Glutamatergic neuron (in vitro differentiated cells): ENCODE measurements at regions not wholly inside any gene's neighbourhood (a gene's known extent, or its start where the extent isn't known, plus 50 kb on each side); places are given as distances from the start of the nearest gene placed in this dataset.

Source experiments
- DNase-seq: peaks from one replicate; pipeline ENCODE4 v3.0.0; 2022
- H3K27ac Mint-ChIP-seq: one replicate; pipeline ENCODE4 v1.8.0; 2020; ENCODE audit warnings: mild to moderate bottlenecking, mixed read lengths, inconsistent platforms; ENCODE audit not compliant: unreplicated experiment
- H3K27me3 Mint-ChIP-seq: one replicate; pipeline ENCODE4 v1.8.0; 2020; ENCODE audit warnings: mild to moderate bottlenecking, moderate library complexity, mixed read lengths, inconsistent platforms; ENCODE audit not compliant: unreplicated experiment
- H3K36me3 Mint-ChIP-seq: one replicate; pipeline ENCODE4 v1.8.0; 2020; ENCODE audit warnings: mild to moderate bottlenecking, mixed read lengths, inconsistent platforms; ENCODE audit not compliant: unreplicated experiment
- H3K4me1 Mint-ChIP-seq: one replicate; pipeline ENCODE4 v1.8.0; 2020; ENCODE audit warnings: mild to moderate bottlenecking, low read depth, mixed read lengths, inconsistent platforms; ENCODE audit not compliant: unreplicated experiment
- H3K4me3 Mint-ChIP-seq: one replicate; pipeline ENCODE4 v1.8.0; 2020; ENCODE audit warnings: mild to moderate bottlenecking, mixed read lengths, inconsistent platforms; ENCODE audit not compliant: unreplicated experiment
- H3K9me3 Mint-ChIP-seq: one replicate; pipeline ENCODE4 v1.8.0; 2020; ENCODE audit warnings: mild to moderate bottlenecking, moderate library complexity, mixed read lengths, inconsistent platforms; ENCODE audit not compliant: unreplicated experiment
- TF ChIP-seq, protein P1 (sequence below): fragments of 200-600 bp; sonication (generic); IDR thresholded peaks from one replicate; pipeline ENCODE4 v1.5.0; 2021; ENCODE audit not compliant: partially characterized antibody, unreplicated experiment

DNA sequence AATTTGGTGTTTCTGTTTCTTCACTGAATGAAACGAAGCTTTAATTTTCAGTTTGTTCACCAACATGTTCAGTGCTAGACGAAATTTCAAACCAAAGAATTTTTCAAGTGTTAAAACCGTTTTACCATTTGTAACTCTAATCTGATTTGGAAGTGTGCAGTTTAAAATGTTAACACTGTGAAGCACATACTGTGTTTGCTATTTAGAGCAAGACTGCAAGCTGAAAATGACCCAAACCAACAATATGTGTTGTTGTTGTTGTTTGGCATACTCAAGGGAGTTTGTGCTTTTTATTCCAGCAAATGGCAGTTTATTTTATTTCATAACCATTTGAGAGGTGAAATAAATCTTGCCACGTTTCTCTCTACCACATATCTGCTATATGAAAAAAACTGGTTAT is 128.4 kb upstream of the CDH7 start:
- no peak overlapping the region for H3K27ac Mint-ChIP-seq
- no peak for DNase-seq
- H3K4me3 Mint-ChIP-seq = no peak overlapping the region
- no peaks in the 10 kb centered on the region for H3K36me3 Mint-ChIP-seq
- H3K27me3 Mint-ChIP-seq = peaks cover 2% of the 10 kb centered on the region
- no peaks in the 10 kb centered on the region for H3K9me3 Mint-ChIP-seq
- no peaks in the 10 kb centered on the region for H3K4me1 Mint-ChIP-seq
- TF ChIP-seq, protein P1, sequence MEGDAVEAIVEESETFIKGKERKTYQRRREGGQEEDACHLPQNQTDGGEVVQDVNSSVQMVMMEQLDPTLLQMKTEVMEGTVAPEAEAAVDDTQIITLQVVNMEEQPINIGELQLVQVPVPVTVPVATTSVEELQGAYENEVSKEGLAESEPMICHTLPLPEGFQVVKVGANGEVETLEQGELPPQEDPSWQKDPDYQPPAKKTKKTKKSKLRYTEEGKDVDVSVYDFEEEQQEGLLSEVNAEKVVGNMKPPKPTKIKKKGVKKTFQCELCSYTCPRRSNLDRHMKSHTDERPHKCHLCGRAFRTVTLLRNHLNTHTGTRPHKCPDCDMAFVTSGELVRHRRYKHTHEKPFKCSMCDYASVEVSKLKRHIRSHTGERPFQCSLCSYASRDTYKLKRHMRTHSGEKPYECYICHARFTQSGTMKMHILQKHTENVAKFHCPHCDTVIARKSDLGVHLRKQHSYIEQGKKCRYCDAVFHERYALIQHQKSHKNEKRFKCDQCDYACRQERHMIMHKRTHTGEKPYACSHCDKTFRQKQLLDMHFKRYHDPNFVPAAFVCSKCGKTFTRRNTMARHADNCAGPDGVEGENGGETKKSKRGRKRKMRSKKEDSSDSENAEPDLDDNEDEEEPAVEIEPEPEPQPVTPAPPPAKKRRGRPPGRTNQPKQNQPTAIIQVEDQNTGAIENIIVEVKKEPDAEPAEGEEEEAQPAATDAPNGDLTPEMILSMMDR = no peak

DNA sequence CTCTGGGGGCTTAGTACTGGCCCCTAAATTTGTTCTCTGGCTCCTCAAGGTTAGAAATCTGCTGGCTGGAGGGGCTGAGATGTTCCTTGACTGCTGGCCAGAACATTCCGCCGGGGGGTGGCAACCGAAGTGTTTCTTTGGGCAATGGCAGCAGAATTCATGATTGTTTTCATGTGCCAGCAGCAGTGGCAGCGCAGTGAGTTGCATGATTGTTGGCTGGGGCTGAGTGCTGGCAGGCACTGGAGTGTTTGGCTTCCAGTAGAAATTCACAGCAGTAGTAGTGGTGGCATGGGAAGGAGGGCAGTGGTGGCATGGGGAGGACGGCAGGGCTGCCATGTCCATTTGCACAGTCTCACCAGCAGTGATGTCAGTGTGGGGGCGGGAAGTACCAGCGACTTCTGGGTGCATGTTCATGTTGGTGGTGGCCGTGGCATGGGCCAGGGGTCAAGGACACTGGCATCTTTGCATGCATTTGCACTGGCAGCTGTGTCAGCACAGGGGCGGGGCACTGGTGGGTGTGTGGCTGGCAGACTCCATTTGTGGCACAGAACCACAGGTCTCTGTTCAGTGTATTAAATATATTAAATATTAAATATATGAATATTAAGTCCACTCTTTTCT is 130.6 kb upstream of the CDH7 start:
- Mint-ChIP-seq H3K4me1 (no peaks in the 10 kb centered on the region), H3K27me3 (no peaks in the 10 kb centered on the region), H3K36me3 (no peaks in the 10 kb centered on the region), H3K4me3 (no peak overlapping the region), H3K27ac (no peak overlapping the region), H3K9me3 (no peaks in the 10 kb centered on the region)
- no peak for DNase-seq
- TF ChIP-seq, protein P1 = no peak

DNA sequence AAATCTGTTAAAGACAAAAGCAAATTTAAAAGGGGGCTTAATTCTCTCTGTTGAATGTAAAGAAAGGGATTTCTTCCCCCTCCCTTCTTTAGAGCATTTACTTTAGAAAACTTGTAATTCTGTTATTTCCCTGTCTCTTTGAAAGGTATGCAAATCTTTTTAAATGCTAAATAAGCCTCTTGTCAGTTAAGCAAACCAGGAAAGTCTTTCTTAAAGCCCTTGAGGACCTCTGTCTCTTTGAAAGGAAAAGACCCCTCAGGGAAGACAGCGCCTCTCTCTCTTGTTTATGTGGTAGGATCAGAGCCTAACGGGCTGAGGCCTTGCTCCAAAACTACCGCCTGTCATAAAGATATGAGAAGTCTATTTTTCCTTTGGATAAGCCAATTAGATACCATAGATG is 139.9 kb upstream of the CDH7 start:
- Mint-ChIP-seq H3K27ac (no peak overlapping the region), H3K9me3 (no peaks in the 10 kb centered on the region), H3K4me3 (no peak overlapping the region), H3K27me3 (peaks cover 3% of the 10 kb centered on the region), H3K4me1 (peaks cover 5% of the 10 kb centered on the region), H3K36me3 (no peaks in the 10 kb centered on the region)
- DNase-seq = no peak
- TF ChIP-seq, protein P1 = no peak

DNA sequence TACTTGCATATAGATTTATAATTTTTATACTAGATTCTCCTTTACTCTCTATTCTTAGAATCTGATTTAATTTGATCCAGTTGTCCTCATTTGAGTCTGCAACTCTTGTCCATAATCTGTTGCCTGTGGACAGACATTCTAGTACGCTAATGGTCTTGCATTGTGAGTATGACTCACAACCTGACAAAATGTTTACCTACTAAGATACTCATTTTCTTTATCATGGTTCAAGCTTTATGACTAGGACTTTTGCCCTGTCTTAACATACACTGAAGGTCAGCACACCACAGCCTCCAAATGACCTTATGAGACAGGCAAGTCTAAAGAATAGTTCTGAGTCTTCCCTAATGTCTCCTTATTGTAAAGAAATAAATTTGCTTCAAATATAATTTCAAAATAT is 142.3 kb upstream of the CDH7 start:
- Mint-ChIP-seq H3K36me3 (no peaks in the 10 kb centered on the region), H3K27ac (no peak overlapping the region), H3K27me3 (peaks cover 3% of the 10 kb centered on the region), H3K9me3 (no peaks in the 10 kb centered on the region), H3K4me3 (no peak overlapping the region), H3K4me1 (peaks cover 5% of the 10 kb centered on the region)
- TF ChIP-seq, protein P1 = no peak
- no peak for DNase-seq

DNA sequence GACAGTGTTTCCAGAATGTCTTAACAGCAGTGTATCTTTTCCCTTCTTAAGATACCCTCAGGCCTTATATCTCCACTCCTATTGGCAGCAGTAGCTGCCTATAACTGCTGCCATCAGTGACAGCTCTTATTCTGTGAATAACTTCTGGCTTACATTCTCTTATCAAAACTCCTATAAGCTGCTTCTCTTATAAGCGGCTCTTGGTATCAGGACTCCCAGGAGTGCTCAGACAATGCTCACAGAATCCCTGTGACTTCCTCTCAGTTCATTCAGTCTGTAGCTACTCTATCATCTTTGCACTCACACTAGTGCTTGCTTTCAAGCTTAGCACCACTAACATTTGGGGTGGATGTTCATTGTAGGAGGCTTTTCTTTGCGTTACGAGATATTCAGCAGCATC is 143.7 kb upstream of the CDH7 start:
- TF ChIP-seq, protein P1 = no peak
- H3K36me3 Mint-ChIP-seq = no peaks in the 10 kb centered on the region
- H3K9me3 Mint-ChIP-seq = no peaks in the 10 kb centered on the region
- H3K4me1 Mint-ChIP-seq = peaks cover 5% of the 10 kb centered on the region
- no peak for DNase-seq
- peaks cover 3% of the 10 kb centered on the region for H3K27me3 Mint-ChIP-seq
- H3K27ac Mint-ChIP-seq = no peak overlapping the region
- no peak overlapping the region for H3K4me3 Mint-ChIP-seq
